Ishikawa (cell line): ENCODE measurements at regions not wholly inside any gene's neighbourhood (a gene's known extent, or its start where the extent isn't known, plus 50 kb on each side); places are given as distances from the start of the nearest gene placed in this dataset.

ENCODE experiments used
- CEBPB ChIP-seq: IDR thresholded peaks from 2 replicates; pipeline ENCODE4 v1.6.1; 2012
- CREB1 ChIP-seq: IDR thresholded peaks from 2 replicates; pipeline ENCODE4 v1.6.1; 2012; ENCODE audit warnings: low read depth
- EGR1 ChIP-seq: IDR thresholded peaks from 2 replicates; pipeline ENCODE4 v1.6.1; 2012
- EP300 ChIP-seq: IDR thresholded peaks from 2 replicates; pipeline ENCODE4 v1.6.1; 2012; ENCODE audit warnings: borderline replicate concordance
- FOXM1 ChIP-seq: IDR thresholded peaks from 2 replicates; pipeline ENCODE4 v1.6.1; 2012; ENCODE audit warnings: low read depth, borderline replicate concordance
- NFIC ChIP-seq: IDR thresholded peaks from 2 replicates; pipeline ENCODE4 v1.6.1; 2012
- RAD21 ChIP-seq: IDR thresholded peaks from 2 replicates; pipeline ENCODE4 v1.6.1; 2012; ENCODE audit warnings: low read depth
- TAF1 ChIP-seq: IDR thresholded peaks from 2 replicates; pipeline ENCODE4 v1.6.1; 2012; ENCODE audit warnings: low read depth, mild to moderate bottlenecking
- TCF12 ChIP-seq: IDR thresholded peaks from 2 replicates; pipeline ENCODE4 v1.6.1; 2012; ENCODE audit warnings: low read depth
- TEAD4 ChIP-seq: IDR thresholded peaks from 2 replicates; pipeline ENCODE4 v1.6.1; 2012
- YY1 ChIP-seq: IDR thresholded peaks from 2 replicates; pipeline ENCODE4 v1.6.1; 2012; ENCODE audit warnings: low read depth
- ZBTB7A ChIP-seq: IDR thresholded peaks from 2 replicates; pipeline ENCODE4 v1.6.1; 2012; ENCODE audit warnings: low read depth
- TF ChIP-seq, protein P1 (sequence below): IDR thresholded peaks from 2 replicates; pipeline ENCODE4 v1.6.1; 2012
- TF ChIP-seq, protein P2 (sequence below): IDR thresholded peaks from 2 replicates; pipeline ENCODE4 v1.6.1; 2012
- TF ChIP-seq, protein P3 (sequence below): IDR thresholded peaks from 2 replicates; pipeline ENCODE4 v1.6.1; 2012; ENCODE audit warnings: low read depth, mild to moderate bottlenecking

DNA sequence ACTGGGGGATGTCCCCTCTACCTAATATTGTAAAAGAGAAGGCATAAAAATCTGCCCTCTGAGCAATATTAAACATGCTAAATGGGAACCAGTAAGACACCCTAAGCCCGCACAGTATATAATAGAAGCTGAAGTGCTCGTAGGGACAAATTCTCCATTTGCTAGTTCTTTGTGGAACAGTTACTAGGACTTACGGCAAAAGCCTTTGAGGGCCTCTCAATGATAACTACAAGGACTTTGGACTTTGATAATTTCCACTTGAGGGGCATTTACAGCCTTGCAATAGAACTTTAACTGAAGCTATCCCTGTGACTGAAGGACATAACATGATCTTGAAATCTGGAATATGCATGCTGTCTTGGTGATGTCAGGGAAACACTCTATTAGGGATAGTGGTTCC is 111.5 kb upstream of the IFNG-AS1 start:
- TF ChIP-seq EGR1 (no peak), TAF1 (no peak), NFIC (no peak), ZBTB7A (no peak), YY1 (no peak), TCF12 (no peak), EP300 (no peak)
- TF ChIP-seq, protein P1, sequence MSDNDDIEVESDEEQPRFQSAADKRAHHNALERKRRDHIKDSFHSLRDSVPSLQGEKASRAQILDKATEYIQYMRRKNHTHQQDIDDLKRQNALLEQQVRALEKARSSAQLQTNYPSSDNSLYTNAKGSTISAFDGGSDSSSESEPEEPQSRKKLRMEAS = no peak

- TF ChIP-seq FOXM1 (no peak), RAD21 (no peak), EP300 (no peak), NFIC (no peak), ZBTB7A (no peak), CREB1 (no peak), YY1 (no peak), EGR1 (no peak), CEBPB (no peak), TCF12 (no peak), TEAD4 (no peak), TAF1 (no peak)
- TF ChIP-seq, protein P2, sequence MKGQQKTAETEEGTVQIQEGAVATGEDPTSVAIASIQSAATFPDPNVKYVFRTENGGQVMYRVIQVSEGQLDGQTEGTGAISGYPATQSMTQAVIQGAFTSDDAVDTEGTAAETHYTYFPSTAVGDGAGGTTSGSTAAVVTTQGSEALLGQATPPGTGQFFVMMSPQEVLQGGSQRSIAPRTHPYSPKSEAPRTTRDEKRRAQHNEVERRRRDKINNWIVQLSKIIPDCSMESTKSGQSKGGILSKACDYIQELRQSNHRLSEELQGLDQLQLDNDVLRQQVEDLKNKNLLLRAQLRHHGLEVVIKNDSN = no peak
- TF ChIP-seq, protein P1 = no peak
- TF ChIP-seq, protein P3, sequence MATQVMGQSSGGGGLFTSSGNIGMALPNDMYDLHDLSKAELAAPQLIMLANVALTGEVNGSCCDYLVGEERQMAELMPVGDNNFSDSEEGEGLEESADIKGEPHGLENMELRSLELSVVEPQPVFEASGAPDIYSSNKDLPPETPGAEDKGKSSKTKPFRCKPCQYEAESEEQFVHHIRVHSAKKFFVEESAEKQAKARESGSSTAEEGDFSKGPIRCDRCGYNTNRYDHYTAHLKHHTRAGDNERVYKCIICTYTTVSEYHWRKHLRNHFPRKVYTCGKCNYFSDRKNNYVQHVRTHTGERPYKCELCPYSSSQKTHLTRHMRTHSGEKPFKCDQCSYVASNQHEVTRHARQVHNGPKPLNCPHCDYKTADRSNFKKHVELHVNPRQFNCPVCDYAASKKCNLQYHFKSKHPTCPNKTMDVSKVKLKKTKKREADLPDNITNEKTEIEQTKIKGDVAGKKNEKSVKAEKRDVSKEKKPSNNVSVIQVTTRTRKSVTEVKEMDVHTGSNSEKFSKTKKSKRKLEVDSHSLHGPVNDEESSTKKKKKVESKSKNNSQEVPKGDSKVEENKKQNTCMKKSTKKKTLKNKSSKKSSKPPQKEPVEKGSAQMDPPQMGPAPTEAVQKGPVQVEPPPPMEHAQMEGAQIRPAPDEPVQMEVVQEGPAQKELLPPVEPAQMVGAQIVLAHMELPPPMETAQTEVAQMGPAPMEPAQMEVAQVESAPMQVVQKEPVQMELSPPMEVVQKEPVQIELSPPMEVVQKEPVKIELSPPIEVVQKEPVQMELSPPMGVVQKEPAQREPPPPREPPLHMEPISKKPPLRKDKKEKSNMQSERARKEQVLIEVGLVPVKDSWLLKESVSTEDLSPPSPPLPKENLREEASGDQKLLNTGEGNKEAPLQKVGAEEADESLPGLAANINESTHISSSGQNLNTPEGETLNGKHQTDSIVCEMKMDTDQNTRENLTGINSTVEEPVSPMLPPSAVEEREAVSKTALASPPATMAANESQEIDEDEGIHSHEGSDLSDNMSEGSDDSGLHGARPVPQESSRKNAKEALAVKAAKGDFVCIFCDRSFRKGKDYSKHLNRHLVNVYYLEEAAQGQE = no peak
These were observed 109.3 kb upstream of the IFNG-AS1 start for GRCh38 chr12:67879937-67880336.

- no peak for TF ChIP-seq NFIC
- no peak for TF ChIP-seq ZBTB7A
- TF ChIP-seq CREB1 = no peak
- TF ChIP-seq, protein P1 = no peak
- TF ChIP-seq, protein P3 = no peak
- no peak for TF ChIP-seq CEBPB
- no peak for TF ChIP-seq FOXM1
- no peak for TF ChIP-seq TEAD4
- no peak for TF ChIP-seq EGR1
- no peak for TF ChIP-seq TAF1
- no peak for TF ChIP-seq RAD21
- TF ChIP-seq YY1 = no peak
- no peak for TF ChIP-seq TCF12
- no peak for TF ChIP-seq EP300
- TF ChIP-seq, protein P2 = no peak
These were observed 107.7 kb upstream of the IFNG-AS1 start for GRCh38 chr12:67881565-67881964.

DNA sequence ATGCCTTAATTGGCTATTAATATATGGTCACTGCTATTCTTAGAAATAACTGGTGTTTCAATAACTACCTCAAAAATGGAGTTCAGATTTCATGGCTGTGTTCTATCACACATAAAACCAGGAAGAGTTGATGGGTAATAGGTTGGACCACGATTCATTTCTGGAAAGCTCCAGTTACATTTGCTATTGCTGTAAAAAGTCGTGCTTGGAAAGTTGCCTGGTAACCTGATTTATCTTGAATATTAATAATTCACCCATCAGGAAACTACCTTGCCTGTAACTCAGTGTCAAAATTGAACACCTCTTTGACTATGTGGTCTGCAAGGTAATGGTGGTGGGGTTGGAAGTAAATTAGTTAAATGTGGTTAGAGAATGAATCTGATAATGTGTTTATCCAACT is 104.7 kb upstream of the IFNG-AS1 start:
- TF ChIP-seq CEBPB = no peak
- no peak for TF ChIP-seq TEAD4
- no peak for TF ChIP-seq NFIC
- no peak for TF ChIP-seq RAD21
- no peak for TF ChIP-seq ZBTB7A
- TF ChIP-seq EGR1 = no peak
- TF ChIP-seq, protein P1 = no peak
- no peak for TF ChIP-seq EP300
- TF ChIP-seq, protein P2 = no peak
- TF ChIP-seq TCF12 = no peak
- TF ChIP-seq CREB1 = no peak
- no peak for TF ChIP-seq YY1
- TF ChIP-seq, protein P3 = no peak
- TF ChIP-seq TAF1 = no peak
- TF ChIP-seq FOXM1 = no peak
